HG03135 (cell line): ENCODE measurements at regions not wholly inside any gene's neighbourhood (a gene's known extent, or its start where the extent isn't known, plus 50 kb on each side); places are given as distances from the start of the nearest gene placed in this dataset.
"Not testable (repeated sequence)": the region's sequence is repeated elsewhere in the genome, so short reads cannot be mapped to it uniquely, and the experiment has no call there.

Experiments used
- ATAC-seq: cut with Tn5 transposase; IDR thresholded peaks from one replicate; pipeline ENCODE4 v1.9.1; 2021; ENCODE audit warnings: mild to moderate bottlenecking, moderate library complexity; ENCODE audit not compliant: unreplicated experiment

GRCh38 chr12:58615047-58615446, 305.3 kb downstream of the LRIG3 start:
- no peak for ATAC-seq

DNA sequence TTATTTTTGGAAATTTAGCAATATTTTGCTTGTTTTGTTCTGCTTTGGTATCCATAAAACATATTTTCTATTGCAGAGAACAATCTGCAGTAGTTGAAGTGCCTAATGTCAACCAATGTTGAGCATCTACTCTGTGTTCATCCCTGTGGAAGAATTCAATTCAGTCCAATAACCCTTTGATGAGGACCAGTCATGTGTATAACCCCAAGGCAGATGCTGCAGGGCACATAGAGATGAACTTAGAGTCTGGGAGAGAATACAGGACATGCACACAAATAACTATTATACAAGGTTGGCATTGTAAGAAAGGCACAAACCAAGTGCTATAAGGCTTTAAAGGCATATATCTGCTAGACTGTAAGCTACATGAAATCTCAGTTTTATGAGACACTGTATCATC, 304.7 kb downstream of the LRIG3 start:
- ATAC-seq, result no peak

GRCh38 chr12:58616618-58617017, 303.7 kb downstream of the LRIG3 start:
- no peak for ATAC-seq

- ATAC-seq, result no peak
These were observed 299.2 kb downstream of the LRIG3 start for GRCh38 chr12:58621126-58621525.

DNA sequence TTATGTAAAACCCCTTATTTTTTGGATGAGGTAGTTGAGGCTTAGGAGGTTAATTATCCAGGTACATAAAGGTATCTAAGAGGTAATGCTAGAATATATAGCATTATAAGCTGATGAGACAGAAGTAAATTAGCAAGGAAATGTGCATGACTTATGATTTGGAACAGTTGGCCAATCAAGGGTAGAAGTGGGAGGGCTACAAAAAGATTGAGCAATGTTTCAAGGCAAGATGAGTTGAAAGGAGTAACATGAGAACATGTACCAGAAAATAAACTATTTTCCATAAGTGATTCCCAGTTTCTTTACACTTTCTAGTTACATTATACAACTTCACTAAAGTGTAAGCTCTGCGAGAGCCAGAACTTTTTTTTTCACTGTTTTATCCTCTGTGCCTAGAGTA, 290.9 kb downstream of the LRIG3 start:
- no peak for ATAC-seq

DNA sequence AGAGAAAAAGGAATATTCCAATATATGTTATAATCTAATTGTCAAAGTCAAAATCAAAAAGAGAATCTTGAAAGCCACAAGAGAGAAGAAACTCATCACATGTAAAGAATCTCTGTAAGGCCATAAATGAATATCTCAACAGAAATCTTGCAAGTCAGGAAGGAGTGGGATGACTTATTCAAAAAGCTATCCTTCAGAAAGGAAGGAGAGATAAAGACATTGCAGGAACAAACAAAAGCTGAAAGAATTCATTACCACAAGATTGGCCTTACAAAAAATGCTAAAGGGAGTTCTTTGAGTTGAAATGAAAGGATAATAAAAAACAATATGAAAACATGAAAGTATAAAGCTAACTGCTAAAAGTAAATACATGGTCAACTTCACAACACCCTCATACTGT, 286.8 kb downstream of the LRIG3 start:
- no peak for ATAC-seq

- ATAC-seq, result no peak
These were observed 280.9 kb downstream of the LRIG3 start for GRCh38 chr12:58639318-58639934.

- no peak for ATAC-seq
These were observed 280.0 kb downstream of the LRIG3 start for GRCh38 chr12:58640314-58640713.

GRCh38 chr12:58645946-58646345, 274.4 kb downstream of the LRIG3 start:
- no peak for ATAC-seq

GRCh38 chr12:58647495-58647894, 272.8 kb downstream of the LRIG3 start:
- ATAC-seq, result no peak

DNA sequence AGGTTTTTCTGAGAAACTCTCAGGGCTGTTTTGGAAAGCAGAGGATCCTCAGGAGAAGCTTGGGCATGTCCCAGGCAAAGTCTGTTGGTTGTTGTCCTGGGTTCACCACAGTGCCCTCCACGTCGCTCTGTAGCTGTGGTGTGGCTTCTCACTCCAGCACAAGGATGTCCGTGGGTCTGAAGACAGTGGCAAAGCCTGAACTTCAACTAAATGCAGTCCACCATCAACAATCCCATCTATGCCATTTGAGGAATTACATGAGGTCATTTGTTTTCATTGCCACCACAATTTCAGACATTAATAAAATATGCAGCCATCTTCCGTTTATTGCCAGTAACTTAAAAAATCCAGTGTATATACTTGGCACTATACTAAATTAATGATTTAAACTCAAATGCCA, 272.1 kb downstream of the LRIG3 start:
- no peak for ATAC-seq

DNA sequence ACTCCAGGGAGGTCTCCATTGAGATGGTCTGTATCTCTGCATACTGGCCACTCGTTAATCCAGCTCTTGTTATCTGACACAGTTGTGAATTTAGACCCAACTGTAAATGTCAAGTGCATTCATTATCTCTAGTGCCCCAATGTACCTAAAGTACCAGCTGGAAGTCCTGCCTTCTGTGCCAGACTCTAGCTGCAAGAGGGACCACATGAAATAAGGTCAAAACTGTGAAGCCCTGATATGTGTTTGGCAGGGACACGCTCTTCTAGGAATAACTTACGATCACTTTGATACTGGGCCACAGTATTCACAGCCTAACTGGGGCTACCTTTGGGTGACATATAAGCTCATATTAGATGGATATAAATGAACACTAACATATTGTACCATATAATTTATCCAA, 268.5 kb downstream of the LRIG3 start:
- no peak for ATAC-seq

- no peak for ATAC-seq
These were observed 266.3 kb downstream of the LRIG3 start for GRCh38 chr12:58654021-58654420.

DNA sequence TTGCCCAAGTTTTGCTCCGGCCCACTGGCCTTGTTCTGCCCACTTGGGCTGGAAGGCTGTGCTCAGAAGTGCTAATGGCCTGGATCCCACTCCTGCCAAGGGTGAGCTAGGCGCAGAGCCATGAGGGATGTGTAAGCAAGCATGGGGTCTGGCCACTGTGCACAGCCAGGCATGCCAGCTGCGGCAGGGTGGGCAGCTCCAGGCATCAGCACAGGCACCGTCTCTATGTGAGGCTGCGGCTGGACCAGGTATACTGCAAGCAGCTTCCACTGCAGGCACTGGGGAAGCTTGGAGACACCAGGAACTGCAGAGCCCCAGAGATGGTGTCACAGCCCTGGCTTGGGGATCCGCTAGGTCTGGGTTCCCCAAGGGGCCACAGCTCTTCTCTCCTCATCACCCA, 264.9 kb downstream of the LRIG3 start:
- ATAC-seq, result no peak

- no peak for ATAC-seq
These were observed 263.9 kb downstream of the LRIG3 start for GRCh38 chr12:58656254-58657009.

GRCh38 chr12:58657190-58657589, 263.1 kb downstream of the LRIG3 start:
- ATAC-seq, result no peak

DNA sequence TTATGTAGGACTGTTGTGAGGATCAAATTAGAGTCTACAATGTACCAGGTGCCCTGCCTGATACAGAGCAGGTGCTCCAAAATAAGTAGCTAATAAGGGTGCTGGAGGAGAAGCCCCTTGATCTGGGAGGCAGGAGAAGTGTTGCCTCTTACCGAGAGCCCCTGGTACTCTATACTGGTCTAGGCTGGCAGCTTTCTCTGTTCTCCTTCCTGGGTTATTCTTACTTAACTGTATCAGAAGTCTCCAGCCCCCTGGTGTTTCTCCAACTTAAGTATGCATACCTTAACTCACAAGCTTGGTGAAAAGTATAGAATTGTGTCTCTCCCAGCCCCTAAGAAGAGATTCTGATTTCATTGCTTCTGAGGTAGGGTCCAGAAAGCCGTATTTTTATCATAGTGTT, 254.9 kb downstream of the LRIG3 start:
- no peak for ATAC-seq

GRCh38 chr12:58668233-58668632, 252.1 kb downstream of the LRIG3 start:
- no peak for ATAC-seq

DNA sequence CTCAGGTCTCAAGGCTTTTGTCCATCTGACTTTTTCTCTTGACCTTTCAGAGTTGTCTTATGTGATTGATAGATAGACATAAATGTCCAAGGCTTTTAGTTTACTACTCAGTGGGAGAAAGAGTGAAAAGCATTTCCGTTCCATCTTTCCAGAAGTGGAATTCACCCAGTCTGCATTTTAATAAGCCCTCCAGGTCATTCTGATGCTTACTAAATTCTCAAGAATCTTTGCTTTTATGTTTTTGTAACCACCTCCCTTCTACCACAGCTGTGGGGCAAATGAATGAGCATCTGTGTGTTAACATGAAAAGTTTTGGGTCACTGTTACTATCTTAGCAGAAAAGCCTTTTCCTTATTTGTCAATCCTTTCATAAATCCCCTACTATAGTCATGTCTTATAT, 251.4 kb downstream of the LRIG3 start:
- no peak for ATAC-seq

GRCh38 chr12:58670623-58671022, 249.7 kb downstream of the LRIG3 start:
- ATAC-seq, result no peak

DNA sequence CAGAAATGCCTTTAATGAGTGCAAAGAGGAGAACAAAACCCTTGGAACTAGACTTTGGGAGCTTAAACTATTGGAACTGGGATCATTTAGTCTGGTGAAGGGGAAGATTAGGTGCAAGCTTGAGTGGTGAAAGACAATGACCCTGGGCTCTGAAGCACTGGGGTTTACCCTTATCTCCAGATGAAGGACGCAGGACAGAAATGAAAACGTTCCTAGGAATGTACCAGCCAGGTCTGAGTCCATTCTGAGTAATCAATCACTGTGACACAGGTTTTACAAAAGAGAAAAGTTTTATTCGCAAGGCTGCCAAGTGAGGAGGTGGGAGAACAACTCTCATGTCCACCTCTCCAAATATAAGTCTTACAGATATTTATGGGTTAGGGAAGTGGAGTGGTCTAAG, 249.1 kb downstream of the LRIG3 start:
- no peak for ATAC-seq

DNA sequence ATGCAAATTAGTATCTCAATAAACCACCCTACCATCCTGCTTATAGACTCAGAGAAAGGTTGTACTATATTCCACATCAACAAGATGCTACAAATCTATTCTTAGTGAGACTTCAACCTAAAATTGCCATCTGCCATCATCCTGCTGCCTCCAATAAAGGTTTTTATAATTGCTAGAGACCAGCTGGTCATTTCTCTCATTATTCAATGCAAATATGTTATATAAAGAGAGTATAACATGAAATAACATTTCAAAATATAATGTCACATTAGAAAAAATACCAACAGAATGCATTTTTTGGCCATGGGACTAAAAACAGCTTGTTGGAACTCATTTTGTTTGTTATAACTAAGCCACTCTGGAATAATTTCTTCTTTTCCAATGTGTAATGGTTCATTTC, 247.3 kb downstream of the LRIG3 start:
- no peak for ATAC-seq

DNA sequence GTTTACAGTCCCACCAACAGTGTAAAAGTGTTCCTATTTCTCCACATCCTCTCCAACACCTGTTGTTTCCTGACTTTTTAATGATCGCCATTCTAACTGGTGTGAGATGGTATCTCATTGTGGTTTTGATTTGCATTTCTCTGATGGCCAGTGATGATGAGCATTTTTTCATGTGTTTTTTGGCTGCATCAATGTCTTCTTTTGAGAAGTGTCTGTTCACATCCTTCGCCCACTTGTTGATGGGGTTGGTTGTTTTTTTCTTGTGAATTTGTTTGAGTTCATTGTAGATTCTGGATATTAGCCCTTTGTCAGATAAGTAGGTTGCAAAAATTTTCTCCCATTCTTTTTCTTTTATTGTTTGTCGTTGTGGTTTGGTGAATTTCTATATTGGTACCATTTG, 242.5 kb downstream of the LRIG3 start:
- ATAC-seq, result not testable (repeated sequence)
